ENCODE measurements at regions not wholly inside any gene's neighbourhood (a gene's known extent, or its start where the extent isn't known, plus 50 kb on each side); places are given as distances from the start of the nearest gene placed in this dataset.

- ATAC-seq: no peak
- no peaks in the 10 kb centered on the region for H3K27me3 Mint-ChIP-seq
- peaks cover 6 to 8% of the 10 kb centered on the region in 2 donors for H3K9me3 Mint-ChIP-seq
- H3K4me3 Mint-ChIP-seq: no peak overlapping the region
- no peak for DNase-seq
- H3K27ac Mint-ChIP-seq: no peak overlapping the region
- H3K4me1 Mint-ChIP-seq: no peaks in the 10 kb centered on the region
Measured at GRCh38 chr6:54440549-54440948, 132.3 kb downstream of the TINAG start.

GRCh38 chr6:54441020-54441419 lies 132.8 kb downstream of the TINAG start:
- Mint-ChIP-seq H3K4me3 (no peak overlapping the region), H3K27me3 (no peaks in the 10 kb centered on the region), H3K27ac (no peak overlapping the region), H3K9me3 (peaks cover 6 to 8% of the 10 kb centered on the region in 2 donors), H3K4me1 (no peaks in the 10 kb centered on the region)
- no peak for ATAC-seq
- DNase-seq: no peak

- no peak overlapping the region for H3K27ac Mint-ChIP-seq
- no peak for ATAC-seq
- no peaks in the 10 kb centered on the region for H3K4me1 Mint-ChIP-seq
- H3K27me3 Mint-ChIP-seq: no peaks in the 10 kb centered on the region
- H3K4me3 Mint-ChIP-seq: no peak overlapping the region
- DNase-seq: no peak
- H3K9me3 Mint-ChIP-seq: peaks cover 6 to 11% of the 10 kb centered on the region in 2 donors
Measured at GRCh38 chr6:54441687-54442248, 133.5 kb downstream of the TINAG start.

GRCh38 chr6:54445207-54445606 lies 137.0 kb downstream of the TINAG start:
- H3K27me3 Mint-ChIP-seq: no peaks in the 10 kb centered on the region
- ATAC-seq (no peak), DNase-seq (no peak)
- H3K4me1 Mint-ChIP-seq: no peaks in the 10 kb centered on the region
- no peak overlapping the region for H3K4me3 Mint-ChIP-seq
- H3K27ac Mint-ChIP-seq: no peak overlapping the region
- H3K9me3 Mint-ChIP-seq: peaks cover 6 to 7% of the 10 kb centered on the region in 2 donors

GRCh38 chr6:54448617-54449016 lies 140.4 kb downstream of the TINAG start:
- H3K4me3 Mint-ChIP-seq: no peak overlapping the region

GRCh38 chr6:54451516-54451915 lies 143.3 kb downstream of the TINAG start:
- Mint-ChIP-seq H3K4me3 (no peak overlapping the region), H3K4me1 (no peaks in the 10 kb centered on the region), H3K9me3 (peaks cover 12 to 21% of the 10 kb centered on the region in 2 donors), H3K27ac (no peak overlapping the region), H3K27me3 (no peaks in the 10 kb centered on the region)
- ATAC-seq: no peak
- DNase-seq: no peak

More at GRCh38 chr6:54448617-54449016, 140.4 kb downstream of the TINAG start:
- Mint-ChIP-seq H3K27me3 (no peaks in the 10 kb centered on the region), H3K4me1 (no peaks in the 10 kb centered on the region), H3K9me3 (peaks cover 13 to 16% of the 10 kb centered on the region in 2 donors), H3K27ac (no peak overlapping the region)
- DNase-seq: no peak
- no peak for ATAC-seq

- H3K27me3 Mint-ChIP-seq: no peaks in the 10 kb centered on the region
- DNase-seq: no peak
Measured at GRCh38 chr6:54463354-54464024, 155.2 kb downstream of the TINAG start.

GRCh38 chr6:54465649-54466300 lies 157.5 kb downstream of the TINAG start:
- H3K4me3 Mint-ChIP-seq: no peak overlapping the region
- DNase-seq (no peak), ATAC-seq (no peak)
- H3K9me3 Mint-ChIP-seq: peaks cover 21% of the 10 kb centered on the region in 2 donors
- no peaks in the 10 kb centered on the region for H3K4me1 Mint-ChIP-seq
- H3K27me3 Mint-ChIP-seq: no peaks in the 10 kb centered on the region
- H3K27ac Mint-ChIP-seq: no peak overlapping the region

More at GRCh38 chr6:54463354-54464024, 155.2 kb downstream of the TINAG start:
- Mint-ChIP-seq H3K27ac (no peak overlapping the region), H3K9me3 (peaks cover 21% of the 10 kb centered on the region in 2 donors), H3K4me1 (no peaks in the 10 kb centered on the region), H3K4me3 (no peak overlapping the region)
- no peak for ATAC-seq

GRCh38 chr6:54467384-54467783 lies 159.1 kb downstream of the TINAG start:
- peaks cover 21% of the 10 kb centered on the region in 2 donors for H3K9me3 Mint-ChIP-seq
- H3K4me3 Mint-ChIP-seq: no peak overlapping the region
- H3K27ac Mint-ChIP-seq: no peak overlapping the region
- no peaks in the 10 kb centered on the region for H3K27me3 Mint-ChIP-seq
- ATAC-seq (no peak), DNase-seq (no peak)
- H3K4me1 Mint-ChIP-seq: no peaks in the 10 kb centered on the region

GRCh38 chr6:54473328-54473727 lies 165.1 kb downstream of the TINAG start:
- Mint-ChIP-seq H3K4me1 (no peaks in the 10 kb centered on the region), H3K9me3 (no peaks in the 10 kb centered on the region), H3K27me3 (no peaks in the 10 kb centered on the region), H3K27ac (no peak overlapping the region), H3K4me3 (no peak overlapping the region)
- ATAC-seq: no peak
- no peak for DNase-seq

GRCh38 chr6:54474898-54475297 lies 166.7 kb downstream of the TINAG start:
- Mint-ChIP-seq H3K27me3 (no peaks in the 10 kb centered on the region), H3K4me3 (no peak overlapping the region), H3K9me3 (peaks cover 0 to 6% of the 10 kb centered on the region in 2 donors), H3K27ac (no peak overlapping the region), H3K4me1 (no peaks in the 10 kb centered on the region)
- ATAC-seq (no peak), DNase-seq (no peak)

GRCh38 chr6:54481091-54481490 lies 172.8 kb downstream of the TINAG start:
- Mint-ChIP-seq H3K9me3 (peaks cover 5 to 6% of the 10 kb centered on the region in 2 donors), H3K4me1 (no peaks in the 10 kb centered on the region), H3K27ac (no peak overlapping the region), H3K27me3 (no peaks in the 10 kb centered on the region), H3K4me3 (no peak overlapping the region)
- DNase-seq: no peak
- no peak for ATAC-seq

GRCh38 chr6:54491431-54491830 lies 183.2 kb downstream of the TINAG start:
- DNase-seq (no peak), ATAC-seq (no peak)
- Mint-ChIP-seq H3K27ac (no peak overlapping the region), H3K4me3 (no peak overlapping the region), H3K27me3 (no peaks in the 10 kb centered on the region), H3K9me3 (peaks cover 20% of the 10 kb centered on the region in 2 donors), H3K4me1 (no peaks in the 10 kb centered on the region)

- Mint-ChIP-seq H3K9me3 (peaks cover 24 to 30% of the 10 kb centered on the region in 2 donors), H3K4me1 (no peaks in the 10 kb centered on the region), H3K27ac (no peak overlapping the region), H3K27me3 (no peaks in the 10 kb centered on the region), H3K4me3 (no peak overlapping the region)
- no peak for ATAC-seq
- no peak for DNase-seq
Measured at GRCh38 chr6:54493138-54493537, 184.9 kb downstream of the TINAG start.

GRCh38 chr6:54503144-54503543 lies 194.9 kb downstream of the TINAG start:
- Mint-ChIP-seq H3K4me3 (no peak overlapping the region), H3K27me3 (no peaks in the 10 kb centered on the region), H3K4me1 (no peaks in the 10 kb centered on the region), H3K27ac (no peak overlapping the region), H3K9me3 (peaks cover 9 to 11% of the 10 kb centered on the region in 2 donors)
- ATAC-seq (no peak), DNase-seq (no peak)

GRCh38 chr6:54515013-54515412 lies 206.8 kb downstream of the TINAG start:
- Mint-ChIP-seq H3K9me3 (peaks cover 6 to 9% of the 10 kb centered on the region in 2 donors), H3K4me3 (no peak overlapping the region), H3K27me3 (no peaks in the 10 kb centered on the region), H3K4me1 (no peaks in the 10 kb centered on the region), H3K27ac (no peak overlapping the region)
- no peak for DNase-seq
- no peak for ATAC-seq
